ENCODE measurements at regions not wholly inside any gene's neighbourhood (a gene's known extent, or its start where the extent isn't known, plus 50 kb on each side); places are given as distances from the start of the nearest gene placed in this dataset.
"Not testable (repeated sequence)": the region's sequence is repeated elsewhere in the genome, so short reads cannot be mapped to it uniquely, and the experiment has no call there.

DNA sequence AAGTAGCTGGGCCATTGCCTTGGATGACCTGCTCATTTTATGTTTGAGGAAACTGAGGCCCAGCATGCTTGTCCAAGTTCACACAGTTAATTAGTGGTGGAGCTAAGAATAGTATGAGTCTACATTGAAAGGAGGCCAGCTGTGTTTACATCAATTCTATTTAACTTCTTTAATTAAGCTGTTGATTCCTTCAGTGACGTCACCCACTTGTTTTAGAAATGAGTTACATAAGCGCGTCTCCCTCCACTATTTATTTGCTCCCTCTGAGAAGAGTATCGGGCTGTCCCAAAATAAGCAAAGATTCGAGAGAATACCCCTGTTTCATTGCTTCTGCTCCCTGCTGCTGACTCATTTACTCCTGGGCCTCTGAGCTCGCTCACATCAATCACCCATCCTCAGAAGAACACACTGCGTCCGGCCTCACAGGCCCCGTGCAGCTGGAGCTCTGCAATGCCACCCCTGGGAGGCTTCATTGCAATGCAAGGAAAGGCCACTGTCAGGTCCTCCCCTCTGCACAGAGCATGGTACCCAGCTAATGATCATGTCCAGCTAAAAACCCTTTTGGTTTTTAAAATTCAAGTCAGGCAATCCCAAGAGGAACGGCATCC is 74.8 kb upstream of the BMP2 start:
- DNase-seq = peak; percentile 79

DNA sequence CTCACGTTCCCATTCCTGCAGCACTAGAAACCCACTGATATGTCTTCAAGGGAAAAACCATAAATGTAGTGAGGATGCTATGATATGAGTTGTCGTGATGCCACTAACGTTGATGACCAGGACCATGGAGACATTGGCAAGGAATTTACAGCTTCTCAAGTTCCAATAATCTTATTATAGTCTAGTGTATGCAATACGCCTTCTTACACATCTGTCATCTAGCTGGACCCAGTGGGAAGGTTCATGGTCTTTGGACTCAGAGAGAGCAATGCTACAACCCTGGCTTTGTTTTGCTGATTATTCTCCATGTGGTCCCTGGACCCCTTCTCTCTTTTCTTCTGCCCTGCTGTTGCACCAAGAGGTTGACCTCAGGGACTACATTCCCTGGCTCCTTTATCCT is 76.0 kb upstream of the BMP2 start:
- DNase-seq = no peak

DNA sequence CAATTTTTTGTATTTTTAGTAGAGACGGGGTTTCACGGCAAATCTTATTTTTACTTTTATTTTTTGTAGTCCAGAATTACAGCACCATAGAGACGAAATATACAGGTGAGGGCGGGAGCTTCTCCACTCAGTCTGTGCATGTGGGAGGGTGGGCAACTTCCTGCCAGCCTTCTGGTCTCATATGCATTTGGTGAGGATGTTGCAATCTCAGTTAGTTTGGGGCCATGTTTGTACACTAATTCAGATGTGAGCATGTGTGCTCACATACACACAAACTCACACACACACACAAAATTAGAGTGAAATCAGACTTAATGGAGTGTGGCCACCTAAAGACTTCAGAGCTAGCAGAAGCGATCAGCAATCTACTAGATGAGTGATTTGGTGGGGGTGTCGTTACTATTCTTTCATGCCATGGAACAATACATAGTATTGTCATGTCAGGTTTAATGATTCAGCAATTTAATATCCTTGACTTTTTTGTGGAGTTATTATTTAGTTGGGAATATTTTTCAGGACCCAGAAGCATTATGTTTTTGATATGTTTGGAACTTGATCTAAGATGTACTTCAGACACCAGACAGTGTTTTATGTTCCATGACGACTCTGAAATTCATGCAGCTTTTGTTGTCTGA is 78.0 kb upstream of the BMP2 start:
- DNase-seq = no peak

DNA sequence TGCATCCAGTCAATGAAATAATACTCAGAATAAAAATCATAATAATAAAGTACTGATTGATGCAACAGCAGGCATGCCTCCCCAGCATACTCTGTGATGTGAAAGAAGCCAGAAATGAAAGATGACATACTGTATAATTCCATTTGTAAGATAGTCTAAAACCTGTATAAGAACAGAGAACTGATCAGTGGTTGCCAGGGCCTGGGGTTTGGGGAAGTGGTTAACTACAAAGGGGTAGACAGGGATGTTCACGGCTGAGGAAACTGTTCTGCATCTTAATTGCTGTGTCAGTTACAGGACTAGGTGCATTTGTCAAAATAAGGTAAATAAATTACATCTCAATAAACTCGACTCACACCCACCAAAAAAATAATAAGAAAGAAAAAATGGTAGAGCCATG is 81.3 kb upstream of the BMP2 start:
- no peak for DNase-seq

DNA sequence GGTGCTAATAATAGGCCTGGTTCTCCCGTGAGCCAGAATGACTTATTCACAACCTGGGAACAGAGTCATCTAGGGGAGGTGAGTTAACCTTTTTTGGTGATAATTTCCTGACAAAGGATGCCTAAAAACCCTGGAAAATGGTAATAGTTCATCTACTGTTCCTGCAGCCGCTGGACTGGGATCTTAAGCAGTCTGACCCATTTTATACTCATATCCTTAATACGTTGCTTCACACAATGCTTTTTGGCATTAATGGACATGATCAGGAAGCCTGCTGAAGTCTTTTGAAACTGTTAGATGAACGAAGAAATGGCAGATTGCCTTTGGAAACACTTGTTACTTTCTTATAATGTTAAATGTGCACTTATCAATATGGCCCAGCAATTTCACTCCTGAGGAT is 81.9 kb upstream of the BMP2 start:
- DNase-seq = no peak

DNA sequence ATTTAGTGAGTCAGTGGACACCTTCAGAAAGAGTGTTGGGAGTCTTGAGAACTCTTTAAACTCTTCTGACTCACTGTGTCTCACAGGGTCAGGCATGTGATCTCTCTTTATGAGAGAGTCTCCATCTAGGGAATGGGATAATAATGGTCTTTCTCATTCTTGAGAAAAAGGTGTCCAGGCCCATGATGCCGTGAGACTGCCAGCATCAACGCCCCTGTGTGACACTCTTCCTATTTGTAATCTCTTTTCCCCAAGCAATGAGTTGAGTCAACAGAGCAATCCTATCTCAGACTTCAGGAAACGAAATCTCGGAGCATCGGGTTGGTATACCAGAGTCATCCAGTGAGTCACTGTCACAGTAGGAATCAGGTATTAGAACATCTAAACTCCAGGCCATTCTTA is 82.3 kb upstream of the BMP2 start:
- no peak for DNase-seq

DNA sequence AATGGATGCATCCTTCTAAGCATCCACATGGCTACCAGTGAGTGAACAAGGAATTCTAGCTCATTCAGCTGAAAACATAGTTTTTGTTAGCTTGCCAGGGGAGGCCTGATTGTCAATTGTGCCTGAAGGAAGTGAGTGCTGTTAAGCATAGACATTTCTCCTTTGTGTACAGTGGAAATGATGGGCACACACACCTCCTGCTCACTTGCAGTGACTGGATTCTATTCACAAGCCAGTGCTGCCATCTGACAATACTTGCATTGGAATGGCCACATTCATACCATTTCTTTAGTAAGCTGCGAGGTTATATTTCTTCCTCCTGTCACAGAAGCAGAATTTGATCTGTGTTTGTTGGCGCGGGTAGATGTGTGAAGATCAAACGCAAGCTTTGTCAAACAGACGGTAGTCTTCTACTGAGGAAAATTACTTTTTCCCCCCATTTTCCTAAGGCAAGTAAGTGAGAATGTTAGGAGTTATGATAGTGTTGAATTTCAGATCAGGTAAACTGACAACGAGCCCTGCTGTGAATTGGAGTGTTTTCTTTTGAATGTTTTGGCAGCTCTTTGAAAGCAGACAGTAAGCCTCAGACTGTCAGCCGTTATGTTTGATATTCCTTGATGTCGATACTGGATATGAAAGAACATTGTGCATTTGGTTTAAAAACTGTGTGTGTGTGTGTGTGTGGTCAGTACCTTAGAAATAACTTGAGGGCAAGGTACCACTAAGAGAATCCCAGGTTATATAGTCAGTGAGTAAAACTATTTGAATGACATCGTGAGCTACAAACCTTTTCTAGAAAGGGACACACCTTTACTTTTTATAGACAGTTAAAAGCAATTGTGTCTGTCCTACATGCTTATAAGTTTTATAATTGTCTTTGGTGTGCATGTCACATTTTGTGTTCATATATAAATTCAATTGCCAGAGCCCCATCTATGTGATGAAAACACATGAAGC is 84.2 kb upstream of the BMP2 start:
- no peak for DNase-seq

DNA sequence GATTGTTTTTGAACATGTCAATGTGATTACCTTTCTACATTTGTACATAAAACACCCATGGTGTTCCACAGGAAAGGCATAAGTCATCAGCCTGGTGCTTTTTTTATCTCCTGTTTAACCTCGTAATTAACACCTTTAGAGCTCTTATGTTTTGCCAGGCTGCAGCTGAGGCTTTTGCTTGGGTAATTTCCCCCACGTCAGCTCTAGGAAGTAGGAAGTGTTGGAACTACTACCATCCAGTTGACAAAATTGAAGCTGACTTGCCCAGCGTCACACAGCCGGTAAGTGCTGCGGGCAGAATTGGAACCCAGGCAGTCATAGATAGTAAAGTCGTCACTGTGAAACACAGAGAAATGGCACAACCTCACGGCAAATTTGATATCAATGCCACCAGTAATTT is 86.6 kb upstream of the BMP2 start:
- DNase-seq = no peak

DNA sequence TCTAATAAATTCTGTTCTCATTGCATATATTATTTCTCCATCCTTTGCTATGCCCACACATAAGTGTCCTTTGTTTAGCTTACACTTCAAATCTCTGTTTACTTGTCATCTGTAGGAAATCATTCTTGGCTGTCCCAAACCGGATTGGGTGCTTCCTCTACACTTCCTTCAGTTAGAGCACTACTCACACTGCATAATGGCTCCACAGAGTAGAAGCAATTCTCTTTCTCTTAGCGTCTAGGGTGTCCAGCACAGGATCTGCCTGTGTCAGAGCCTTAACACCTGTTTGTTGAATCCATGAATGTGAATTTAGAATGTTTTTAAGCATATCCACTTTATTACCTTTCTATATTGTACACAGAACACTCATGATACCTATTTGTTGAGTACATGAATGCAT is 87.0 kb upstream of the BMP2 start:
- no peak for DNase-seq

DNA sequence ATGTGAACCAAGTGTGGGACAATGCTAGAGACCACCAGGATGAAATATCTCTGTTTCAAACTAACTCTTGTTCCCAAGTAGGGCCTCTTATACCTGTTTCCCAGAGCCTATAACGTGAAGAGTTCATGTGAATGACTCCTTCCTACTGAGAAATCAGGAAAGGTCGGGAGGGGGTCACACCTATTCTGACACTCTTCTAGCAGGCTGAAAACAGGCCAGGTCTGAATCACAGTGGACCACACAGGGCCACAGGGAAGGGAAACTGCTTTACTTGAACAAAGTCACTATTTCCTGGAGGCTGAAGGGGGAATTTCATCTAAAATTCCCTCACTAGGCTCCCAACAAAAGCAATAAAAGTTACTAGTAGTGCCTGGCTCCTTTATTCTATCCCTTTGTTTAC is 88.4 kb upstream of the BMP2 start:
- DNase-seq = no peak

DNA sequence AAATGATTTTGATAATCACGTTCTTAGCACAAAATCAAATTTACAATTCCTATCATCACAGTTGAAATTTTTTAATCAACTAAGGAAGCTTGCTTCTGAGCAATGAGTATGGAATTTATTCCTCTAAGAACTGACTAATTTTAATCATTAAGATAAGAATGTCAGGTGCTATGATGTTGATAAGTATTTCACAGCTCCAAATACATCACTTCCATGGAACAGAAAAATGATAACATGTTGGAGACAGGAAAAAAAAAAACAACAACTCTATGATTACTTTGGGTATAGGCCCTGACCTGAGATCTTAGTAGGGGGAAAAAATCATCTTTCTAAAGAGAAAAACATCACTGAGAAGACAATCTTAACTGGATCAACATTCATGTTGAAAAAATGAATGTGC is 89.4 kb upstream of the BMP2 start:
- DNase-seq = no peak

DNA sequence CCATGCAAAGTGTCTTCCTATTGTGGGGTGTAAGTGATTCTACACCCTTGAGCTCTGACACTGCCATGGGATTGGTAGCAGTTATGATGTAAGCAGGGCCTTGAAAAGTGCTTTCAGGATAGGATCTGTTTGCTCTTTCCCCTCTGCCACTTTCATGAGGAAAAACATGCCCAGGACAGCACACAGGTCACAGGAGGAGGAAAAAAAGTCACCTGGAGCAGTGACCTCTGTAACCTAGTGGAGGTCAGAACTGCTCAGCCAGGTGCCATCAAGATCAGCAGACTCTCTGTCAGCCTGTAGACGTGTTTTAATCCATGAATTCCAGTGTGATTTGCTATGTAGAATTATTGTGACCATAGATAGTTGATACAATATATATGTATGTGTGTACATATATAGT is 92.7 kb upstream of the BMP2 start:
- no peak for DNase-seq

DNA sequence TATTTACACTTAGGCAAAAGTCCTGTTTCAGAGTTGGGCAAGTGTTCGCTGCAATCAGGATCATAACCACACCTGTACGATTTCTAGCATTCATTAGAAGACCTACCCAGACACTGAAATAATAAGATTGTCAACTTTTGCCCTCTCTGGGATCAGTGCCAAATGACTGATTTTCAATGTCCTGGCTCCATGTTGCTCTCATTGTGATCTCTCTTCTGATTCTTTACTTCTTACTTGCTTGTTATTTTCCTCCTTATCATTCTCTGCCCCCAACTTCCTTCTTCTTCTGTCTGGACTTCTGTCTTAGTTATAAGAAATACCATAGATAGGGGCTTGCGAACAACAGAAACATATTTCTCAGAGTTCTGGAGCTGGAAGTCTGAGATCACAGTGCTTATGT is 94.4 kb upstream of the BMP2 start:
- no peak for DNase-seq

DNA sequence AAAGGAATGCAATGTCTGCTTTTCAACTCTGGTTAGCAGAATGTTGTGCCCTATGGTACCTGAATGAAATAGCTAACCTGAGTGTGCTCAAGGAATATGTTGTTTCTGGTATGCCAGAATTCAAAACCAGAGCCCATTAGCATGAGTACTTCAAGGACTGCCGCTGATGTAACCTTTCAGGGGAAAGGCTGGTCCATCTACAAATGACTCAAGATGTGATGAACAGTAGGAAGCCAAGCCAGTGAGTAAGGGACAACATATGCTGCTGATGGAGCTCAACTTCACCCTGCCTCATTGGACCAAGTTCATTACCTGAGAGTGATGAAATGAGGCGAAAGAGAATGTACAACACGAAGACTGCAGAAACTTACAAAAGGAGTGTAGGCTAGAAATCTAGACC is 95.7 kb upstream of the BMP2 start:
- DNase-seq = no peak

DNA sequence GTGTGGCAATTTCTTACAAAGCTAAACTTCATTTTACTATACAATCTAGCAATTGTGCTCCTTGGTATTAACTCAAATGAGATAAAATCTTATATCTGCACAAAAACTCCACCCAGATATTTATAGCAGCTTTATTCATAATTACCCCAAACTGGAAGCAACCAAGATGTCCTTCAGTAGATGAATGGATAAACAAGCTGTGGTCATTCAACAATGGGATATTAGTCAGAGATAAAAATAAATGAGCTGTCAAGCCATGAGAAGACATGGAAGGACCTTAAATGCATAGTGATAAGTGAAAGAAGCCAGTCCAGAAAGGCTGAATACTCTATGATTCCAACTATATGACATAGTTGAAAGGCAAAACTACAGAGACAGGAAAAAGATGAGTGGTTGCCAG is 98.9 kb upstream of the BMP2 start:
- DNase-seq = no peak

DNA sequence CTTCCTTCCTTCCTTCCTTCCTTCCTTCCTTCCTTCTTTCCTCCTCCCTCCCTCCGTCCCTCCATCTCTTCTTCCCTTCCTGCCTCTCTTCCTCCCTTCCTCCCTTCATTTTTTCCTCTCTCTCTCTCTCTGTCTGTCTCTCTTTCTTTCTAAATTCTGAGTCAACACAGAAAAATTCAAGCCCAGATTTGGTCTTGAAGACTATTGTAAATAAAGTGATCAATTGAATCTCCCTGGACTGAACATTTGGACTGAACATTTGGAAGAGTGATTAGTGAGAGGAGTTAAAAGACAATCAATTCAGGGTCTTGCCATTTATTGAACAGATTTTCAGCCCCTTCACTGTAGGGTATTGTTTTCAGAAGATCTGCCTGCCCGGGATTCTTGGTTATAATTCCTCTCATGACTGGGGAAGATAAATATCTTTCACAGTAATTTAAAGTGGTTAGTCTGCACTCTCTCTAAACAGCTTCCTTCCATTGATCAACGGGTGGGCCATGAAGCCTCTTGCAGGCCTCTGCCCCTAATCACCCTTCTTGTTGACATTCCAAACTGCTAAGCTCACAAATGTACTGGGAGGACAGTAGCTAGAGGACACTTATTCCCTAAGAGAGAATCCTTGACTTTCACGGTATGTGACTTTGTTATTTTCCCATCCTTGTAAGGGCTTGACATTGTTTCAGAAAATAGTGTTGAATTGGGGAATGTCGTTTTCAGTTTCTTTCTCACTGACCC is 101.7 kb upstream of the BMP2 start:
- no peak for DNase-seq

DNA sequence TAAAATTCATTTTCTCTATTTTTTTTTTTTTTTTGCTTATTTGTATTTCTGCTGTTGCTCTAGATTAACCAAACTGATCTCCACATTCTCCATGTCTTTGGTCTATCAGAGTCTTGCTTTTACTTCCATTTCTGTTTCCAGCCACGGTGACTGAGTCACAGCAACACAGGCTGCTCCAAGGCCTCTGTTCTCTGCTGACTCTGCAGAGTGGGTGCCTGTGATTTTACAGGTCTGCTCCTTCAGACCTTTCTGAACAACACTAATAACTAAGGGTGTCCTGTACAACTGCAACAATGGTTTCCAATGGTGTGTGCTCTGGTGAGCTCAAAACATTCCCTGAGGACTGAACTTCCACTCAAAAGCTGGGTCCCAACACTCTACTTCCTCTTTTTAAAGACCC is 102.3 kb upstream of the BMP2 start:
- DNase-seq = no peak

DNA sequence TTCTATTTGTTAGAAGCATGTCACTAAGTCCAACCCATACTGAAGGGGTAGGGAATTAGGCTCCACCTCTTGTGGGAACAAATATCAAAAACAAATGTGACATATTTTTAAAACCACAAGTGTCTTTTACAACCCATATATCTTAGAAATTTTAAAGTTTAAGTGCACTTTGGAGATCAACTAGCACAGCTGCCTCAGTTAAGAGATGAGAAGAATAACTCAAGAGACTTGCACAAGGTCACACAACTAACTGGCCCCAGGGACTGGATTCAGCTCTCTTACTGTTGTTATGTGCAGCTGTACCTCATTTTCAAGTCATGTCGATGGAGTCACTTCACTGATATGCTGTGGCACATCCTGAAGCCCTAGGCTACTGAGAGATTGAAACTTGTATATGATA is 102.9 kb upstream of the BMP2 start:
- DNase-seq = no peak

DNA sequence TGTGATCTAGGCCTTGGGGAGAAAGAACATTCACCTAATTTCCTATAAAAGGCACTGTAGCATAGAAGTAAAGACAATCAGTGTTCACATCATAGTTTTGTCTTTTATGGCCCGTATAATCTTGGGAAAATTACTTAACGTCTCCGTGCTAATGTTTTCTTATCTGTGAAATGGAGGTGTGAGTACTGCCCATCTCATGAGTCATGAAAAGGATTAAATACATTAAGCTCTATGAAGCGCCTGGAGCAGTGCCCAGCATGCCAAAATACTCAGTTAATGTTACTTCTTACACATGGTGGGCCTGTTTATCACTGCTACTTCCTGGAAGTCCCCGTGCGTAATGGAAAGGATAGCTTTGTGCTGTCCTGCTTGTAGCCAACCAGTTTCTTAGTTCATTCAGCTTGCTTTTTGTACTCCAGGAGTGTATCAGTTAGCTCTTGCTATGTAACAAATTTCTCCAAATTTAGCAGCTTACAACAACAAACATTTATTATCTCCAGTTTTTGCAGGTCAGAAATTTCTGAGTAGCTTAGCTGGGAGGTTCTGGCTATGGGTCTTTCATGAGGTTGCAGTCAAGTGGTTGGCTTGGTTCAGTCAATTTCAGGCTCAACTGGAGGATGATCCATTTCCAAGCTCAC is 103.6 kb upstream of the BMP2 start:
- no peak for DNase-seq

DNA sequence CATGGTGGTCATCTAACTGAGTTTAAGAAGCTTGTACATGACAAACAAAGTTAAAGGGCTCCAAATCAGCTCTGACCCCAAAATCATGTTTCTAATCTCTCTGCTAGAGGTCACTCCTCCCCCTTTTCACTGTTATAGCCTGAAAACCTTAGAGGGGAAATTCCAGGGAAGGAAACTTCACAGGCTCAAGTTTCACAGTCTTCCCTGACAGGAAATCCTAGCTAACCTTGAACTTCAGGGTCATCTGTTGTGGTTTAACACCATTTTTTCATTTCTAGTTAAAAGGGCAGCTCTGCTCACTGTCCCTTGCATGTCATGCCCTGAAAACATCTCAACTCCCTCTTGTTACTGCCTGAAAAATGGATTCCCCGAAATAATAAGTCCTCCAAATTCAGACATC is 104.4 kb upstream of the BMP2 start:
- no peak for DNase-seq

DNA sequence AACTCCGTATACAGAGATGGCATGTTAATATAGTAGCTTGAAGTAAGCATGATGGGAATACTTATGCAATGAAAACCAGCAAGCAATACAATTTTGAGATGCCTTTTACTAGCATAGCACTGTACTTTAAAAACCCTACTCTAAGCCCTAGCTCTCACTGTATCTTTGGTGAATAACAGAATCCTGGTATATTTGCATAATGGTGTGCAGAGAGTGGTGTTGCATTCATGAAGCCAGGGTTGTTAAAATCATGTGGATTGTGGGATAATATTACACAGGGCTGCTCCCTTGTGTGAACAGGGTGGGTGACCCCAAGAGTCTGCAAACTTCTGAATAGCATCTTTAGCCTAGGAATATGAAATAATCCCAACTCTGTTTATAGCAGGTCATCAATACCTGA is 105.2 kb upstream of the BMP2 start:
- DNase-seq = no peak

DNA sequence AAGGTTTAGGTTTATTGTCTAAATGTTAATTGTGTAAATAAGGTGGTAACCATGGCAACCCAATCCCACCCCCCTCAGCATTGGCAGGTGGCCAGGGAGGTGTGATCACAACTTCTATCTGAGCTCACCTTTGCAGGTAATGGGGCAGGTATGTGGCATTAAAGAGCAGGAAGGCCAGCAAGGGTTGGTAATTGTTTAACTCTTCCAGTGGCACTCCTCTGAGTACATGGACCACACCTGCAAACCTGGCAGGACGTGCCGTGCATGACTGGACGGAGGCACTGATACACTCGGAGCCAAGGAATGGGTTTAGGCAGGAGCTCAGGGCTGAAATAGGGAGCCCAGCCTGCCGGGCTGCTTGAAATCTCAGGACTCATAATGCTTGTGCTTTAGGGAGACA is 107.0 kb upstream of the BMP2 start:
- no peak for DNase-seq

DNA sequence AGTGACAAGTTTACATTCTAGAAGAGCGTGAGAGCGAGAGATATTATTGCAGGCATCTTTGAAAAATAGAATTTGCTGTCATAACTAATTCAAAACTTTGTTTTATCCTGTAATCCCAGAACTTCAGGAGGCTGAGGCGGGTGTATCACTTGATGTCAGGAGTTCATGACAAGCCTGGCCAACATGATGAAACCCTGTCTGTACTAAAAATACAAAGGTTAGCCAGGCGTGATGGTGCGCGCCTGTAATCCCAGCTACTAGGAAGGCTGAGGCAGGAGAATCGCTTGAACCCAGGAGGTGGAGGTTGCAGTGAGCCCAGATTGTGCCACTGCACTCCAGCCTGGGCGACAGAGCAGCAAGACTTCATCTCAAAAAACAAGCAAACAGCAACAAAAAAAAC is 108.6 kb upstream of the BMP2 start:
- not testable (repeated sequence) for DNase-seq

Data from SHP77 treated with DMSO at 0.1 percent for 48 hours (cell line).